HepG2 (cell line): ENCODE measurements at regions not wholly inside any gene's neighbourhood (a gene's known extent, or its start where the extent isn't known, plus 50 kb on each side); places are given as distances from the start of the nearest gene placed in this dataset.

Experiments
- ATAC-seq: fragments of 200-7000 bp; cut with Tn5 transposase; 3 replicates; pipeline ENCODE4 v1.9.1; 2020; ENCODE audit warnings: mild to moderate bottlenecking, moderate library complexity
- BruUV-seq: library from RNA; stranded (reverse); fragments of 400-500 nt; replicated peaks from 2 replicates; lab custom pipeline; 2021; lab: Mats Ljungman, UMichigan
- CTCF ChIA-PET: fragments of 300-600 bp; formaldehyde crosslinking; extraction: SDS; loops from one replicate; lab custom pipeline; 2021; ENCODE audit warnings: low total read pairs, inconsistent platforms, low intra/inter-chr PET ratio; lab: Yijun Ruan, JAX
- POLR2A ChIA-PET: fragments of 350-600 bp; sonication (Branson Sonifier 250); formaldehyde crosslinking; loops from one replicate; lab custom pipeline; 2020; ENCODE audit warnings: antibody characterized with exemption, inconsistent platforms; lab: Yijun Ruan, JAX
- DNase-seq: peaks from one replicate; pipeline ENCODE4 v3.0.0-alpha.2; 2015; ENCODE audit warnings: low spot score
- FAIRE-seq: peaks from 3 replicates; lab custom pipeline; 2011; peaks lifted over from hg19 to GRCh38; lab: Jason Lieb, UNC
- H2AFZ ChIP-seq: one replicate; pipeline ENCODE4 v1.6.1; 2011; ENCODE audit warnings: low read length, inconsistent platforms
- H3K27ac ChIP-seq: fragments of 300-600 bp; 3 replicates; pipeline ENCODE4 v1.8.0; 2011; ENCODE audit warnings: mixed run types, mild to moderate bottlenecking, mixed read lengths, low read length, inconsistent platforms; ENCODE audit not compliant: insufficient read depth; ENCODE audit errors: extremely low read length
- H3K27me3 ChIP-seq, 2 experiments: fragments of 200-600 bp in 1 of 2; 2 replicates in 1 of 2; 3 replicates in 1 of 2; pipeline versions ENCODE4 v1.6.0 to v1.8.0; 2011; ENCODE audit warnings: low read length in 2 of 2, mild to moderate bottlenecking in 2 of 2, moderate library complexity in 2 of 2, inconsistent platforms in 1 of 2; ENCODE audit not compliant: insufficient read depth in 2 of 2, control insufficient read depth in 1 of 2
- H3K36me3 ChIP-seq, 2 experiments: fragments of 200-600 bp in 1 of 2; replicated peaks in 1 of 2; 2 replicates in 1 of 2; 3 replicates in 1 of 2; pipeline versions ENCODE4 v1.5.1 to v1.8.0; 2011; ENCODE audit warnings: low read length in 2 of 2, inconsistent platforms in 1 of 2; ENCODE audit not compliant: insufficient read depth in 2 of 2, control insufficient read depth in 1 of 2
- H3K4me1 ChIP-seq: 2 replicates; pipeline ENCODE4 v1.5.1; 2012; ENCODE audit warnings: low read length, inconsistent platforms; ENCODE audit not compliant: insufficient read depth
- H3K4me2 ChIP-seq: 2 replicates; pipeline ENCODE4 v1.6.0; 2011; ENCODE audit warnings: low read depth, low read length, inconsistent platforms
- H3K4me3 ChIP-seq, 3 experiments: fragments of 200-600 bp in 1 of 3; sonication (generic), shearing (Covaris generic) in 1 of 3; replicated peaks in 1 of 3; 2 replicates each; pipeline ENCODE4 v1.5.1; 2011 to 2016; ENCODE audit warnings: low read length in 3 of 3, inconsistent platforms in 2 of 3, low read depth in 2 of 3, mild to moderate bottlenecking in 2 of 3, control low read depth in 1 of 3, mixed read lengths in 1 of 3; ENCODE audit not compliant: insufficient read depth in 1 of 3
- H3K79me2 ChIP-seq: one replicate; pipeline ENCODE4 v1.6.1; 2011; ENCODE audit warnings: low read length, inconsistent platforms; ENCODE audit not compliant: insufficient read depth
- H3K9ac ChIP-seq: 2 replicates; pipeline ENCODE4 v1.6.0; 2011; ENCODE audit warnings: mild to moderate bottlenecking, low read depth, low read length, inconsistent platforms; ENCODE audit not compliant: insufficient read depth
- H3K9me3 ChIP-seq: 2 replicates; pipeline ENCODE4 v1.5.1; 2012; ENCODE audit warnings: mild to moderate bottlenecking, low read length
- H4K20me1 ChIP-seq: 2 replicates; pipeline ENCODE4 v1.6.0; 2011; ENCODE audit warnings: inconsistent platforms, mild to moderate bottlenecking, low read length, moderate library complexity; ENCODE audit not compliant: insufficient read depth
- ATAD3A ChIP-seq: sonication (generic); formaldehyde crosslinking; IDR thresholded peaks from 2 replicates; pipeline ENCODE4 v1.4.0; 2020; ENCODE audit warnings: missing genetic modification reagents
- PPARG ChIP-seq: conservative IDR thresholded peaks from 2 replicates; pipeline ENCODE4 v1.6.1; 2016; ENCODE audit warnings: missing biosample characterization, missing genetic modification reagents
- ZFP41 ChIP-seq: sonication (generic); formaldehyde crosslinking; IDR thresholded peaks from 2 replicates; pipeline ENCODE4 v1.4.0; 2020; ENCODE audit warnings: mild to moderate bottlenecking, missing genetic modification reagents, borderline replicate concordance
- ZNF350 ChIP-seq: sonication (generic); formaldehyde crosslinking; IDR thresholded peaks from 2 replicates; pipeline ENCODE4 v1.4.0; 2020; ENCODE audit warnings: mild to moderate bottlenecking, low read depth, missing genetic modification reagents, borderline replicate concordance
- ZSCAN31 ChIP-seq: sonication (generic); formaldehyde crosslinking; IDR thresholded peaks from 2 replicates; pipeline ENCODE4 v1.5.0; 2020; ENCODE audit warnings: low read depth, mild to moderate bottlenecking, missing genetic modification reagents
- WGBS: methylation state at CpG from one replicate; pipeline ENCODE4 v1.1.6; 2017; ENCODE audit warnings: low lambda C conversion rate; 5-methylcytosine and 5-hydroxymethylcytosine counted together
- in situ Hi-C: cut with HindIII; loops from 2 replicates; pipeline ENCODE4 v1.10.0; 2017; ENCODE audit warnings: low pct_unique_long_range_greater_than_20kb; ENCODE audit not compliant: extremely low pct_ligation_motif_present
- intact Hi-C: fragments of 100-400 bp; cut with micrococcal nuclease; formaldehyde crosslinking; loops from one replicate; pipeline ENCODE4 v1.10.0; 2022; ENCODE audit not compliant: unreplicated experiment
- TF ChIP-seq, protein P1 (sequence below): IDR thresholded peaks from 2 replicates; pipeline ENCODE4 v1.6.1; 2018; ENCODE audit warnings: missing genetic modification reagents
- TF ChIP-seq, protein P2 (sequence below): sonication (generic); formaldehyde crosslinking; conservative IDR thresholded peaks from 2 replicates; pipeline ENCODE4 v1.4.0; 2020; ENCODE audit warnings: mild to moderate bottlenecking, missing genetic modification reagents, moderate library complexity

DNA sequence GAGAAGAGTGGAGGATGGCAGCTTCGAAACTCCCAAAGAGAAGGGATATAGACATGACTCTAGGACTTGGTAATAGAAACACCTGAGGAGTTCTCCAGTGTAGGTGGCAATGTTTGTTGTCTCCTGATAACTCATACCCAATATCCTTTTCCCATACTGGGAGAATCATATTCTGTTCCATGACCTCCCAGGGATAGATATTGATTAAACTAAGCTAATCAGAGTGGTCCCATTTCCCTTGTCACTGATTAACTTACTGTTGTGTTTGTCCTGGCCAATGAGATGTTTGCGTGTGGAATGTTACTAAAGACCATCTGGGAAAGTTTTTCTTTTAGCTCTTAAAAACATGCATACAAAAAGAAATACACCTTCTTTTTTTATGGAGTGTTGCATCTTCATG, 85.6 kb downstream of the RPL22L1 start:
- Histone ChIP-seq H3K27me3 (no peaks in the 10 kb centered on the region), H3K9ac (no peak overlapping the region), H4K20me1 (no peaks in the 10 kb centered on the region), H3K79me2 (no peaks in the 10 kb centered on the region), H3K4me1 (no peaks in the 10 kb centered on the region), H2AFZ (no peak overlapping the region), H3K36me3 (no peaks in the 10 kb centered on the region), H3K4me2 (no peak overlapping the region), H3K27ac (no peak overlapping the region), H3K4me3 (no peak overlapping the region), H3K9me3 (no peaks in the 10 kb centered on the region)
- POLR2A ChIA-PET = no interaction called here
- intact Hi-C loops = no loop called here
- ATAC-seq (no peak), DNase-seq (no peak), FAIRE-seq (no peak)
- BruUV-seq = no TSS peak
- no peak for TF ChIP-seq PPARG (CRISPR knock-in tag)
- TF ChIP-seq, protein P1, sequence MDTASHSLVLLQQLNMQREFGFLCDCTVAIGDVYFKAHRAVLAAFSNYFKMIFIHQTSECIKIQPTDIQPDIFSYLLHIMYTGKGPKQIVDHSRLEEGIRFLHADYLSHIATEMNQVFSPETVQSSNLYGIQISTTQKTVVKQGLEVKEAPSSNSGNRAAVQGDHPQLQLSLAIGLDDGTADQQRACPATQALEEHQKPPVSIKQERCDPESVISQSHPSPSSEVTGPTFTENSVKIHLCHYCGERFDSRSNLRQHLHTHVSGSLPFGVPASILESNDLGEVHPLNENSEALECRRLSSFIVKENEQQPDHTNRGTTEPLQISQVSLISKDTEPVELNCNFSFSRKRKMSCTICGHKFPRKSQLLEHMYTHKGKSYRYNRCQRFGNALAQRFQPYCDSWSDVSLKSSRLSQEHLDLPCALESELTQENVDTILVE (CRISPR knock-in tag) = no peak
- no peak for TF ChIP-seq ZNF350 (CRISPR knock-in tag)
- TF ChIP-seq, protein P2, sequence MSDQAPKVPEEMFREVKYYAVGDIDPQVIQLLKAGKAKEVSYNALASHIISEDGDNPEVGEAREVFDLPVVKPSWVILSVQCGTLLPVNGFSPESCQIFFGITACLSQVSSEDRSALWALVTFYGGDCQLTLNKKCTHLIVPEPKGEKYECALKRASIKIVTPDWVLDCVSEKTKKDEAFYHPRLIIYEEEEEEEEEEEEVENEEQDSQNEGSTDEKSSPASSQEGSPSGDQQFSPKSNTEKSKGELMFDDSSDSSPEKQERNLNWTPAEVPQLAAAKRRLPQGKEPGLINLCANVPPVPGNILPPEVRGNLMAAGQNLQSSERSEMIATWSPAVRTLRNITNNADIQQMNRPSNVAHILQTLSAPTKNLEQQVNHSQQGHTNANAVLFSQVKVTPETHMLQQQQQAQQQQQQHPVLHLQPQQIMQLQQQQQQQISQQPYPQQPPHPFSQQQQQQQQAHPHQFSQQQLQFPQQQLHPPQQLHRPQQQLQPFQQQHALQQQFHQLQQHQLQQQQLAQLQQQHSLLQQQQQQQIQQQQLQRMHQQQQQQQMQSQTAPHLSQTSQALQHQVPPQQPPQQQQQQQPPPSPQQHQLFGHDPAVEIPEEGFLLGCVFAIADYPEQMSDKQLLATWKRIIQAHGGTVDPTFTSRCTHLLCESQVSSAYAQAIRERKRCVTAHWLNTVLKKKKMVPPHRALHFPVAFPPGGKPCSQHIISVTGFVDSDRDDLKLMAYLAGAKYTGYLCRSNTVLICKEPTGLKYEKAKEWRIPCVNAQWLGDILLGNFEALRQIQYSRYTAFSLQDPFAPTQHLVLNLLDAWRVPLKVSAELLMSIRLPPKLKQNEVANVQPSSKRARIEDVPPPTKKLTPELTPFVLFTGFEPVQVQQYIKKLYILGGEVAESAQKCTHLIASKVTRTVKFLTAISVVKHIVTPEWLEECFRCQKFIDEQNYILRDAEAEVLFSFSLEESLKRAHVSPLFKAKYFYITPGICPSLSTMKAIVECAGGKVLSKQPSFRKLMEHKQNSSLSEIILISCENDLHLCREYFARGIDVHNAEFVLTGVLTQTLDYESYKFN (CRISPR knock-in tag) = no peak
- TF ChIP-seq ZSCAN31 (CRISPR knock-in tag) = no peak
- no peak for TF ChIP-seq ZFP41 (CRISPR knock-in tag)
- TF ChIP-seq ATAD3A (CRISPR knock-in tag) = no peak
- 33% methylated on average over 2 of the region's 2 CpGs for WGBS
- CTCF ChIA-PET = no interaction called here
- in situ Hi-C loops = no loop called here
